Limb (tissue), 2 donors: ENCODE measurements at regions not wholly inside any gene's neighbourhood (a gene's known extent, or its start where the extent isn't known, plus 50 kb on each side); places are given as distances from the start of the nearest gene placed in this dataset.
A peak's percentile ranks its signal among the peaks of the same experiment; 100 is the strongest.
"Not testable (repeated sequence)": the region's sequence is repeated elsewhere in the genome, so short reads cannot be mapped to it uniquely, and the experiment has no call there.

Experiments used
- DNase-seq, 2 donors: peaks; one replicate each; pipeline ENCODE4 v3.0.0-alpha.2; 2016; ENCODE audit errors: extremely low spot score in 2 of 2

GRCh38 chr4:187887906-187888305, 107.7 kb upstream of the ZFP42 start:
- no peak for DNase-seq

- DNase-seq, result no peak
Measured at GRCh38 chr4:187889651-187890050, 105.9 kb upstream of the ZFP42 start.

- no peak for DNase-seq
Measured at GRCh38 chr4:187893418-187893817, 102.2 kb upstream of the ZFP42 start.

- no peak for DNase-seq
Measured at GRCh38 chr4:187903106-187903505, 92.5 kb upstream of the ZFP42 start.

GRCh38 chr4:187903700-187904099, 91.9 kb upstream of the ZFP42 start:
- no peak for DNase-seq

- DNase-seq, result peak in 1 of 2 donors; percentile 62
Measured at GRCh38 chr4:187908079-187908561, 87.5 kb upstream of the ZFP42 start.

GRCh38 chr4:187908731-187909130, 86.8 kb upstream of the ZFP42 start:
- DNase-seq, result no peak

- DNase-seq, result no peak
Measured at GRCh38 chr4:187910741-187911140, 84.8 kb upstream of the ZFP42 start.

- not testable (repeated sequence) for DNase-seq
Measured at GRCh38 chr4:187915406-187915805, 80.2 kb upstream of the ZFP42 start.

- no peak for DNase-seq
Measured at GRCh38 chr4:187919966-187920365, 75.6 kb upstream of the ZFP42 start.

GRCh38 chr4:187921946-187922623, 73.5 kb upstream of the ZFP42 start:
- DNase-seq, result peak in 1 of 2 donors; percentile 32

GRCh38 chr4:187929024-187929423, 66.5 kb upstream of the ZFP42 start:
- DNase-seq, result no peak

- no peak for DNase-seq
Measured at GRCh38 chr4:187934766-187935165, 60.8 kb upstream of the ZFP42 start.

- DNase-seq, result no peak
Measured at GRCh38 chr4:187937557-187937956, 58.0 kb upstream of the ZFP42 start.

GRCh38 chr4:187940299-187940698, 55.3 kb upstream of the ZFP42 start:
- no peak for DNase-seq

GRCh38 chr4:187942968-187943367, 52.6 kb upstream of the ZFP42 start:
- DNase-seq, result no peak

- DNase-seq, result no peak
Measured at GRCh38 chr4:187944179-187944578, 51.4 kb upstream of the ZFP42 start.
